ENCODE measurements at regions not wholly inside any gene's neighbourhood (a gene's known extent, or its start where the extent isn't known, plus 50 kb on each side); places are given as distances from the start of the nearest gene placed in this dataset.

- no peaks in the 10 kb centered on the region for H3K4me1 ChIP-seq (ENCODE audit: control insufficient read depth, insufficient read depth, low read length)
- H3K27me3 ChIP-seq (replicated peaks; ENCODE audit: control insufficient read depth, insufficient read depth, low read length): peaks cover 2% of the 10 kb centered on the region
- no peaks in the 10 kb centered on the region for H3K36me3 ChIP-seq (ENCODE audit: control insufficient read depth, insufficient read depth, low read length, severe bottlenecking)
- H3K9ac ChIP-seq (ENCODE audit: low read length): no peak overlapping the region
- H3K9me3 ChIP-seq (ENCODE audit: control insufficient read depth, low read length): peaks cover 3% of the 10 kb centered on the region
- DNase-seq (ENCODE audit: low read depth): no peak
- no peak overlapping the region for H3K4me3 ChIP-seq (ENCODE audit: low read length)
Observed at GRCh38 chr1:216958569-216958968, 235.3 kb upstream of the ESRRG start.

DNA sequence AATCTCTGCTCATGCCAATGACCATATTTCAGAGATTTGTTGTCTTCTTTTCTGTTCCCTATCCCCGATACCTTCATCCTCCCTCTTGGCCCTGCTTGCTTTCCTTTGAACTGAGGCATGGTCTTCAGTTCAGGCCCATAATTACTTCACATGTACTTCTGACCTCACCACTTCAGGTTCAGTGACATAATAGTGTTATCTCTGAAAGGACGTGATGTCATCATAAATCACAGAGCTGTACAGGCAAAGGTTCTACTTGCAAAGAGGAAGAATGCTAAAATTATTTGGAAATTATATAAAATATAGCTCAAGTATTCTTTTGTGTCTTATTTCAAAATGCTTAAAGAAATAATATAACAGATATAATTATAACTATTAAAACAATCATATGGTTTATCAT, 230.3 kb upstream of the ESRRG start:
- no peaks in the 10 kb centered on the region for H3K4me1 ChIP-seq (ENCODE audit: control insufficient read depth, insufficient read depth, low read length)
- H3K9ac ChIP-seq (ENCODE audit: low read length): no peak overlapping the region

GRCh38 chr1:216952864-216953263, 229.6 kb upstream of the ESRRG start:
- no peak overlapping the region for H3K4me3 ChIP-seq (ENCODE audit: low read length)
- H3K27me3 ChIP-seq (replicated peaks; ENCODE audit: control insufficient read depth, insufficient read depth, low read length): no peaks in the 10 kb centered on the region
- no peaks in the 10 kb centered on the region for H3K4me1 ChIP-seq (ENCODE audit: control insufficient read depth, insufficient read depth, low read length)
- no peak for DNase-seq (ENCODE audit: low read depth)
- no peak overlapping the region for H3K9ac ChIP-seq (ENCODE audit: low read length)
- H3K9me3 ChIP-seq (ENCODE audit: control insufficient read depth, low read length): peaks cover 3% of the 10 kb centered on the region
- no peaks in the 10 kb centered on the region for H3K36me3 ChIP-seq (ENCODE audit: control insufficient read depth, insufficient read depth, low read length, severe bottlenecking)

More for the DNA sequence above, 230.3 kb upstream of the ESRRG start:
- Histone ChIP-seq H3K36me3 (ENCODE audit: control insufficient read depth, insufficient read depth, low read length, severe bottlenecking) (no peaks in the 10 kb centered on the region), H3K4me3 (ENCODE audit: low read length) (no peak overlapping the region), H3K27me3 (replicated peaks; ENCODE audit: control insufficient read depth, insufficient read depth, low read length) (no peaks in the 10 kb centered on the region), H3K9me3 (ENCODE audit: control insufficient read depth, low read length) (peaks cover 3% of the 10 kb centered on the region)
- no peak for DNase-seq (ENCODE audit: low read depth)

DNA sequence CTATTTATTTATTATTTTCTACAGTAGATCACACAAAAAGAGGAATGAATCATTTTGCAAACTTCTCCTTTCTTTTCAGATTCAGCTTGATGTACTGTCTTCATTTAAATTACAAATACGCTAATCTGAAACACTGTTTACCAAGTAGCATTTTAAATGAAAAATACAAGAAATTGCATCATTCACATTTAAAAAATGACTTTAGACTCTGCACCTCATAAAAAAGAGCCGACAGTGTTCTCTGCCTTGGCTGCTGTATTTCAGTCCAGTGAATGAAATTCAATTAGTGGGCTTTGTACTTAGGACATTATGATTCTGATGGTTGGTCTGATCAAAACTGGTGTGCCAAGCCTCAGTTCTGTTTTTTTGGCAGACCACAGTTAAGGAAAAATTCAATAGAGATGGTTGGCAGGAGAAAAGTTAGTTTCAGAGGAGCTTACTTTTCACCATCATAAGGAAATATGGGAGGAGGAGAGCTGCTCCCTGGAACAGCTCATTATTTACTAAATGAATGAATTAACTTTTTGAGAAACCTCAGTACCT, 222.4 kb upstream of the ESRRG start:
- H3K9me3 ChIP-seq (ENCODE audit: control insufficient read depth, low read length): no peaks in the 10 kb centered on the region
- H3K4me1 ChIP-seq (ENCODE audit: control insufficient read depth, insufficient read depth, low read length): no peaks in the 10 kb centered on the region
- no peaks in the 10 kb centered on the region for H3K27me3 ChIP-seq (replicated peaks; ENCODE audit: control insufficient read depth, insufficient read depth, low read length)
- H3K36me3 ChIP-seq (ENCODE audit: control insufficient read depth, insufficient read depth, low read length, severe bottlenecking): no peaks in the 10 kb centered on the region
- DNase-seq (ENCODE audit: low read depth): no peak
- H3K4me3 ChIP-seq (ENCODE audit: low read length): no peak overlapping the region
- H3K9ac ChIP-seq (ENCODE audit: low read length): no peak overlapping the region

DNA sequence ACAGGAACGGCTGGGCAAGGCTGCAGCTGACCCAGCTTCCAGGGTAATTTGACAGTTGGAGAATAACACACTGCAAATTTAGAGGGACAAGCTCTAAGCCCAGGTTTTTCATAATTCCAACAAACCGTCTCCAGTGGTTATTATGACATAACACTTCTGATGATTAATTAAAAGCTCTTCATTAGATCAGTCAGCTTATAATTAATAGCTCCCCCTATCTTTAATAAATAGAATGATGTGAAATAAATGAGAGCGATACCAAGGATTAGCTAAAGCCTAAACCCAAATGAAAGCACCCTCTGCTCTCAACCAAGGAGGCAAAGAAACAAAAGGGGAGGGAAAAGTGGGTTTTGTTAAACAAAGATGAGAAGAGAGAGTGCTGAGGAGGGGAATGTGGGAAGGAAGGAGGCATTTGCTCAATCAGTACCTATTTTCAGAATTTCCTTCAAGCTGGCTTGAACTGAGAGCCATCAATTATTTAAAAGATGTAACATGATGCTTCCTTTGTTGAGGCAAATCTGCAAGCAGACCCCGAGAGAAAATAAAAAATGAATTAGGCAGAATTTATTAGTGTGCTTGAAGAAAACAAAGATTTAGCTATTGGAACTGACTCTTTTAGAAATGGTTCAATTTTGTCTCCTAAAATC, 221.8 kb upstream of the ESRRG start:
- no peaks in the 10 kb centered on the region for H3K4me1 ChIP-seq (ENCODE audit: control insufficient read depth, insufficient read depth, low read length)
- no peak for DNase-seq (ENCODE audit: low read depth)
- H3K36me3 ChIP-seq (ENCODE audit: control insufficient read depth, insufficient read depth, low read length, severe bottlenecking): no peaks in the 10 kb centered on the region
- H3K4me3 ChIP-seq (ENCODE audit: low read length): no peak overlapping the region
- H3K27me3 ChIP-seq (replicated peaks; ENCODE audit: control insufficient read depth, insufficient read depth, low read length): no peaks in the 10 kb centered on the region
- H3K9ac ChIP-seq (ENCODE audit: low read length): no peak overlapping the region
- no peaks in the 10 kb centered on the region for H3K9me3 ChIP-seq (ENCODE audit: control insufficient read depth, low read length)

DNA sequence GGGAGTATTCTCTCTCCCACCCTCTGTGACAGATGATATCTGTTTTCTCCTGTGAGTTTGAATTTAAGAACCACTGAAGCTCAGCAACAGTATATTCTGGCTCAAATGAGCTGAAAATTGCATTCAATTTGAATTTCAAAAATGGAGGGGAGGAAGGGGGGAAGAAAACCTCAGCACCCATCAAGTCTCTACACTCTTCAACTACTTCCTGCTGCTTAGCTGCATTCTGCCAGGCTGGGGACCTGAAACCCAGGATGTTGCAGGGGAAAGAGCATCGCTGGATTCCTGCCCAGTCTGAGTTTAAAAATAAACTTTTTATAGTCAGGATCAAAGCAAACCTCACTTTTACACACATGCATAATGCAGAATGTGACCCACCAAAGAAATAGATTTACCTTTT, 214.3 kb upstream of the ESRRG start:
- H3K9ac ChIP-seq (ENCODE audit: low read length): no peak overlapping the region
- no peaks in the 10 kb centered on the region for H3K9me3 ChIP-seq (ENCODE audit: control insufficient read depth, low read length)
- no peaks in the 10 kb centered on the region for H3K27me3 ChIP-seq (replicated peaks; ENCODE audit: control insufficient read depth, insufficient read depth, low read length)
- H3K4me1 ChIP-seq (ENCODE audit: control insufficient read depth, insufficient read depth, low read length): no peaks in the 10 kb centered on the region
- no peak overlapping the region for H3K4me3 ChIP-seq (ENCODE audit: low read length)
- DNase-seq (ENCODE audit: low read depth): no peak
- no peaks in the 10 kb centered on the region for H3K36me3 ChIP-seq (ENCODE audit: control insufficient read depth, insufficient read depth, low read length, severe bottlenecking)

- DNase-seq (ENCODE audit: low read depth): no peak
- H3K4me1 ChIP-seq (ENCODE audit: control insufficient read depth, insufficient read depth, low read length): no peaks in the 10 kb centered on the region
- no peak overlapping the region for H3K9ac ChIP-seq (ENCODE audit: low read length)
- H3K4me3 ChIP-seq (ENCODE audit: low read length): no peak overlapping the region
- H3K9me3 ChIP-seq (ENCODE audit: control insufficient read depth, low read length): no peaks in the 10 kb centered on the region
- H3K36me3 ChIP-seq (ENCODE audit: control insufficient read depth, insufficient read depth, low read length, severe bottlenecking): no peaks in the 10 kb centered on the region
- H3K27me3 ChIP-seq (replicated peaks; ENCODE audit: control insufficient read depth, insufficient read depth, low read length): no peaks in the 10 kb centered on the region
Observed at GRCh38 chr1:216936779-216937178, 213.6 kb upstream of the ESRRG start.

DNA sequence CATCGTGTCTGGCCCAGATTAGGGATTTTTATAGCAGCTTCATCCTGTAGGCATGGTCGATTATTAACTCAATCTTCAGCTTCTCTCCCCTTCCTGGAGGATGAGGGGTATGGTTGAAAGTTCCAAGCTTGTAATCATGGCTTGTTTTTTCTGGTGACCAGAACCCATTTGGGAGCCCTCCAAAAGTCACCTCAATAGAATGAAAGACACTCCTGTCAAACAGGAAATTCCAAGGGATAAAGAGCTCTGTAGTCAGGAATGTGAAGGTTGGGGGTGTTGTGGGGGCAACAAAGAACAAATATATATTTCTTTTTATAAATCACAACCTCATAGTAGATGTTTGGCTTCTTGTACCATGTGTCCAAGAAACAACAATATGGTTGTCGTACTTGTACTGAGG, 212.7 kb upstream of the ESRRG start:
- H3K9me3 ChIP-seq (ENCODE audit: control insufficient read depth, low read length): no peaks in the 10 kb centered on the region
- no peaks in the 10 kb centered on the region for H3K36me3 ChIP-seq (ENCODE audit: control insufficient read depth, insufficient read depth, low read length, severe bottlenecking)
- DNase-seq (ENCODE audit: low read depth): no peak
- no peaks in the 10 kb centered on the region for H3K4me1 ChIP-seq (ENCODE audit: control insufficient read depth, insufficient read depth, low read length)
- no peak overlapping the region for H3K4me3 ChIP-seq (ENCODE audit: low read length)
- H3K27me3 ChIP-seq (replicated peaks; ENCODE audit: control insufficient read depth, insufficient read depth, low read length): no peaks in the 10 kb centered on the region
- no peak overlapping the region for H3K9ac ChIP-seq (ENCODE audit: low read length)

DNA sequence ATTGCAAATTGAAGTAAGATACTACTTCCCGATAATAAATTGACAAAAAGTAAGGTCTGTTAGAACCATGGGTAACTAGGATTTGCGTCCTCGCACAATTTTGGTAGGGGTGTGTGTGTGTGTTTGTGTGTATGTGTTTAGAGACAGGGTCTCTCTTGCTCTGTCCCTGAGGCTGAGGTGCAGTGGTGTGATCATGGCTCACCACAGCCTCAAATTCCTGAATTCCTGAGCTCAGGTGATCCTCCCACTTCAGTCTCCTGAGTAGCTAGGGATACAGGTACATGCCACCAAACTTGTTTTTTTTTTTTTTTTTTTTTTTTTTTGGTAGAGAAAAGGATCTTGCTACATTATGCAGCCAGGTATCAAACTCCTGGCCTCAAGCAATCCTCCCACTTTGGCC, 209.2 kb upstream of the ESRRG start:
- Histone ChIP-seq H3K9me3 (ENCODE audit: control insufficient read depth, low read length) (no peaks in the 10 kb centered on the region), H3K4me3 (ENCODE audit: low read length) (no peak overlapping the region), H3K9ac (ENCODE audit: low read length) (no peak overlapping the region), H3K27me3 (replicated peaks; ENCODE audit: control insufficient read depth, insufficient read depth, low read length) (no peaks in the 10 kb centered on the region), H3K4me1 (ENCODE audit: control insufficient read depth, insufficient read depth, low read length) (no peaks in the 10 kb centered on the region), H3K36me3 (ENCODE audit: control insufficient read depth, insufficient read depth, low read length, severe bottlenecking) (no peaks in the 10 kb centered on the region)
- no peak for DNase-seq (ENCODE audit: low read depth)

DNA sequence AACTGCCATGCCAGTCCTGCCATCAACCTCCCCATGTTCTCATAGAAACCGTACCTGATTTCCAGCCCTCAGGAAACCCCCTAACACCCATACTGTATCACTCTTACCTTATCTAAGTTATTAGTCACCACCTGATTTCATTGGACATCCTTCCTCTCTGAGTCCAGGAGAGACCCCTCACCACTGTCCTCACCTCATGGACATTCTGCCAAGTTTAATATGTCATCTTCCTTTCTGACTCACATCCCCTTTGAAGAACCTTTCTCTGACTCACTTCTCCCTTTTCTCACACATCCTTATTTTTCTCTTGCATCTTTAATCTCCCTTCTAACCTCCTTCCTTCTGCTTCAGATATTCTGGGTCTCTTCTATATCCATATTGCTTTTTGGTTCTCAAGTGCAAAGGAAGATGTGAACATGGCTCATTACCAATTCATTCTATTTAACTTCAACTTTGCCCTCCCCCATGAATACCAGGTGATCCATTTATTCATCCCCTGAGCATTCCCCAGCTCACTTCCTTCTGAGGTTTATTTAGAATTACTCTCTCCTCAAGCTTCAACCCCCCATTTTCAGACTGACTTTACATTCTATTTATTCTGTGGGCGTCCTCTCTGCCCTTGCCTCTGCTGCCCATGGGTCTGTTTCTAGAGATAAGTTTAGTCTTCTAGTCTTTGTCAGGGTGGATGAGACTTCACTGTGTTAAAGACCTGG, 206.8 kb upstream of the ESRRG start:
- H3K9me3 ChIP-seq (ENCODE audit: control insufficient read depth, low read length): no peaks in the 10 kb centered on the region
- no peaks in the 10 kb centered on the region for H3K4me1 ChIP-seq (ENCODE audit: control insufficient read depth, insufficient read depth, low read length)
- H3K9ac ChIP-seq (ENCODE audit: low read length): no peak overlapping the region
- no peaks in the 10 kb centered on the region for H3K27me3 ChIP-seq (replicated peaks; ENCODE audit: control insufficient read depth, insufficient read depth, low read length)
- H3K36me3 ChIP-seq (ENCODE audit: control insufficient read depth, insufficient read depth, low read length, severe bottlenecking): no peaks in the 10 kb centered on the region
- no peak for DNase-seq (ENCODE audit: low read depth)
- H3K4me3 ChIP-seq (ENCODE audit: low read length): no peak overlapping the region

DNA sequence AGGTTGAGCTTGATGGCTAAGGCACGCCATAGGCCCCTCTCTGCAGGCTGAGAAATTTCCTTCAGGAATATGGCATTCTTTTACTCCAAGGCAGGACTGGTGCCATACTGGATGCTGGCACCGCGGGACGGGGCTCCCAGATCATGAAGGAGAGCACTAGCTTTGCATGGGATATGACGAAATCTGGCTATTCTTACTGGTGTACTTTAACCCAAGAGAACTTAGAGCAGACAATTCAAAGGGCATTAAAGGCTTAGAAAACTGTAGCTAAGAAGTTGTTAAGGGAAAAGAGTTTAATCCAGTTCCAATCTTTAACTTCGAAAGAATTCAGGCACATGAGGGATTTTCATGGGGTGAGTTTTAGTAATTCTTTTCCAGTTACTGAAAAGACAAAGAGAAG, 204.4 kb upstream of the ESRRG start:
- no peaks in the 10 kb centered on the region for H3K27me3 ChIP-seq (replicated peaks; ENCODE audit: control insufficient read depth, insufficient read depth, low read length)
- H3K9ac ChIP-seq (ENCODE audit: low read length): no peak overlapping the region
- H3K4me3 ChIP-seq (ENCODE audit: low read length): no peak overlapping the region
- H3K36me3 ChIP-seq (ENCODE audit: control insufficient read depth, insufficient read depth, low read length, severe bottlenecking): no peaks in the 10 kb centered on the region
- no peak for DNase-seq (ENCODE audit: low read depth)
- H3K9me3 ChIP-seq (ENCODE audit: control insufficient read depth, low read length): no peaks in the 10 kb centered on the region
- no peaks in the 10 kb centered on the region for H3K4me1 ChIP-seq (ENCODE audit: control insufficient read depth, insufficient read depth, low read length)

All from adipocyte (in vitro differentiated cells).